ENCODE measurements at regions not wholly inside any gene's neighbourhood (a gene's known extent, or its start where the extent isn't known, plus 50 kb on each side); places are given as distances from the start of the nearest gene placed in this dataset.

- TF ChIP-seq MAX (IDR thresholded peaks at IDR 0.05; ENCODE audit: low read depth, low read length) (no peak), MYC (IDR thresholded peaks at IDR 0.05; ENCODE audit: low read depth, low read length) (no peak), POLR2A (IDR thresholded peaks at IDR 0.05; ENCODE audit: extremely low read depth, insufficient read length) (no peak), CTCF (IDR thresholded peaks at IDR 0.05; ENCODE audit: low read depth, low read length) (no peak)
- no peak overlapping the region for H3K4me3 ChIP-seq (ENCODE audit: low read depth, low read length)
- DNase-seq (ENCODE audit: low read depth): no peak
Measured at GRCh38 chr2:7517851-7518250, 600.6 kb downstream of the RNF144A start.

- DNase-seq (ENCODE audit: low read depth): no peak
- H3K4me3 ChIP-seq (ENCODE audit: low read depth, low read length): no peak overlapping the region
- TF ChIP-seq MAX (IDR thresholded peaks at IDR 0.05; ENCODE audit: low read depth, low read length): no peak
- no peak for TF ChIP-seq POLR2A (IDR thresholded peaks at IDR 0.05; ENCODE audit: extremely low read depth, insufficient read length)
- TF ChIP-seq MYC (IDR thresholded peaks at IDR 0.05; ENCODE audit: low read depth, low read length): no peak
- no peak for TF ChIP-seq CTCF (IDR thresholded peaks at IDR 0.05; ENCODE audit: low read depth, low read length)
Measured at GRCh38 chr2:7523481-7524120, 606.4 kb downstream of the RNF144A start.

DNA sequence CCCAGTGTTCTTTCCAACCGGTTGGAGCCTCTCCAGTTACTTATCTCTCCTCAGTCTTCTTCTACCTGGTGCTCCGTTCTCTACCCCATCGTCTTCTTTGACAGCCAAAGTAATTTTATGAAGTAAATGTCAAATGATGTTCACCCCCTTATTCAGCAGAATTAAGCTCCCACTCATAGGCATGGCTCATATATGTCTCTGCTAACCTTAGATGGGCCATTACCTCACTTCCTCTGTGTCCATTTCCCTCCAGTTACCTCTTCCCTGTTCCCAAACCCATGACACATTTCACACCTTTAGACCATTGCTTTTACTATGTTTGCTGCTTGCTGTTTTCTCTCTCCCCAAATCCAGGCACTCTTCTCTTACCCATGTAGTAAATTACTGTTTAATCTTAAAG, 607.0 kb downstream of the RNF144A start:
- TF ChIP-seq MAX (IDR thresholded peaks at IDR 0.05; ENCODE audit: low read depth, low read length) (no peak), CTCF (IDR thresholded peaks at IDR 0.05; ENCODE audit: low read depth, low read length) (no peak), POLR2A (IDR thresholded peaks at IDR 0.05; ENCODE audit: extremely low read depth, insufficient read length) (no peak), MYC (IDR thresholded peaks at IDR 0.05; ENCODE audit: low read depth, low read length) (no peak)
- DNase-seq (ENCODE audit: low read depth): no peak
- no peak overlapping the region for H3K4me3 ChIP-seq (ENCODE audit: low read depth, low read length)

GRCh38 chr2:7525746-7526145, 608.5 kb downstream of the RNF144A start:
- no peak for DNase-seq (ENCODE audit: low read depth)
- no peak overlapping the region for H3K4me3 ChIP-seq (ENCODE audit: low read depth, low read length)
- TF ChIP-seq CTCF (IDR thresholded peaks at IDR 0.05; ENCODE audit: low read depth, low read length) (no peak), POLR2A (IDR thresholded peaks at IDR 0.05; ENCODE audit: extremely low read depth, insufficient read length) (no peak), MAX (IDR thresholded peaks at IDR 0.05; ENCODE audit: low read depth, low read length) (no peak), MYC (IDR thresholded peaks at IDR 0.05; ENCODE audit: low read depth, low read length) (no peak)

- TF ChIP-seq MYC (IDR thresholded peaks at IDR 0.05; ENCODE audit: low read depth, low read length) (no peak), CTCF (IDR thresholded peaks at IDR 0.05; ENCODE audit: low read depth, low read length) (no peak)
- H3K4me3 ChIP-seq (ENCODE audit: low read depth, low read length): no peak overlapping the region
- no peak for DNase-seq (ENCODE audit: low read depth)
Measured at GRCh38 chr2:7527165-7527722, 610.0 kb downstream of the RNF144A start.

Measured in NB4 (cell line).